Activated B cell treated with CpG ODN at 0.5 μM for 24 hours (primary cell): ENCODE measurements at regions not wholly inside any gene's neighbourhood (a gene's known extent, or its start where the extent isn't known, plus 50 kb on each side); places are given as distances from the start of the nearest gene placed in this dataset.

ENCODE experiments used
- ATAC-seq: fragments of 200-7000 bp; cut with Tn5 transposase; one replicate; pipeline ENCODE4 v1.10.0; 2021; ENCODE audit warnings: low read depth, mild to moderate bottlenecking, moderate library complexity
- CTCF ChIA-PET: fragments of 350-600 bp; sonication (Branson Sonifier 250); formaldehyde crosslinking; loops from one replicate; lab custom pipeline; 2021; ENCODE audit warnings: antibody characterized with exemption; lab: Charles Lee
- POLR2A ChIA-PET: fragments of 350-600 bp; sonication (Branson Sonifier 250); formaldehyde crosslinking; loops from one replicate; lab custom pipeline; 2021; ENCODE audit warnings: antibody characterized with exemption; lab: Charles Lee
- DNase-seq: peaks from one replicate; pipeline ENCODE4 v3.0.0; 2022
- H3K27ac Mint-ChIP-seq: one replicate; pipeline ENCODE4 v1.8.0; 2020; ENCODE audit warnings: mixed read lengths
- H3K27me3 Mint-ChIP-seq: one replicate; pipeline ENCODE4 v1.8.0; 2021; ENCODE audit warnings: mixed read lengths
- H3K36me3 Mint-ChIP-seq: one replicate; pipeline ENCODE4 v1.8.0; 2021; ENCODE audit warnings: low read depth, mixed read lengths
- H3K4me1 Mint-ChIP-seq: one replicate; pipeline ENCODE4 v1.8.0; 2021; ENCODE audit warnings: mixed read lengths
- H3K4me3 Mint-ChIP-seq: one replicate; pipeline ENCODE4 v1.8.0; 2020; ENCODE audit warnings: mild to moderate bottlenecking, mixed read lengths
- H3K9me3 Mint-ChIP-seq: one replicate; pipeline ENCODE4 v1.8.0; 2020; ENCODE audit warnings: mixed read lengths
- CTCF ChIP-seq: fragments of 200-600 bp; IDR thresholded peaks from one replicate; pipeline ENCODE4 v1.8.0; 2022; ENCODE audit warnings: antibody characterized with exemption, mild to moderate bottlenecking
- intact Hi-C: fragments of 100-400 bp; cut with micrococcal nuclease; formaldehyde crosslinking; loops from one replicate; pipeline ENCODE4 v1.15.1; 2024

DNA sequence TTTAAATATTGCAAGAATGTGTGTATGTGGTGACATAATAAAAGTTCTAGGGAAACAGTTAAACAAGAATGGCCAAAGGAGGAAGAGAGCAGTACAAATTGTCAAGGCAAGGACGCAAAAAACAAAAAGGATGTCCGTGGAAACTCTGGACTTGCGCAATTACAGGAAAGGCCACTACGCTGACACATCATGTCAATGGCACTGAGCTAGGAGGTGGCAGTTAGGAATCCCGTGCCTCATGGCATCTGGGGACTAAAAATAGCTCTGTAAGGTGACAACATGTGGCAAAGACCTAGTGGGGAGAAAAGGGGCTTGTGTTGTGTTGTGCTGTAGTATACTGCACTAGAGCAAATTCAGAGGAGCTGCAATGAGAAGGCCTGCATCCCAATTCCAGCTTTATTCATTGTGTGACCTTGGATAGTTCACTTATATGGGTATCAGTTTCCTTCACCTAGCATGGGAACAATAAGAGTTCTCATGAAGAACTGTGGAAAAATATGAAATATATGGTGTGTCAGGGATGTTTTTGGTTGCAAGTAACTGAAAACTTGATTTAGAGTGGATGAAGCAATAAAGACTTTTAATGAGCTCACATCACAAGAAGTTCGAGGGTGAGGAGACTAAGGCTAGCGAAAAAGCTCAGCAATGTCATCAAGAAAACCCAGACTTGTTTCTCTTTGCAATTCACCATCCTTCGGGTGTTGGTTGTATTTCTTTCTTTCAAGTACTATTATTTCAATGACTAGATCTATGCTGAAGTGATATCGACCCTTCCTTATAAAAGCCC, 124.1 kb upstream of the STC2 start:
- POLR2A ChIA-PET, result no interaction called here
- CTCF ChIA-PET, result interaction anchor here (1.3 kb wide), 1 partner anchor 120 kb away, joined by 4 read pairs; no protein-coding TSS in a partner anchor

DNA sequence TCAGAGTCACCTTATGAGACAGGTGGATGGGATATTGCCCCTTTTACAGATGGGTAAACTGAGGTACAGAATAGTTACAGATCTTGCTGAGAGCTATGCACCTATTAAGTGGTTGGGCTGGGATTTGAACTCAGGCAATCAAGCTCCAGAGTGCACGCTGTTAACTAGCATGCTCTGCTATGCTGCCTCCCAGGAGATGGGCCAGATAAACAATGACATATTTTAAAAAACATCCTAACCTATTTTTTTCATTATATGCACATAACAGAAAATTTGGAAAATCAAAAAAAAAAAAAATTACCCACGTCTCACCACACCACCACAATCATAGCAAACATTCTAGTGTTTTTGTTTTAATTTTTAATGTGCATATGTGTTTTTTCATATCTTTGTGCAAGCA, 123.4 kb upstream of the STC2 start:
- POLR2A ChIA-PET, result no interaction called here
- TF ChIP-seq CTCF, result no peak
- intact Hi-C loops, result no loop called here
- H3K4me3 Mint-ChIP-seq, result no peak overlapping the region
- no peak for ATAC-seq
- H3K27ac Mint-ChIP-seq, result no peak overlapping the region
- H3K9me3 Mint-ChIP-seq, result no peaks in the 10 kb centered on the region
- H3K4me1 Mint-ChIP-seq, result no peaks in the 10 kb centered on the region
- H3K27me3 Mint-ChIP-seq, result no peaks in the 10 kb centered on the region
- no peaks in the 10 kb centered on the region for H3K36me3 Mint-ChIP-seq
- CTCF ChIA-PET, result no interaction called here
- no peak for DNase-seq

More for the DNA sequence above, 124.1 kb upstream of the STC2 start:
- H3K4me1 Mint-ChIP-seq, result no peaks in the 10 kb centered on the region
- DNase-seq (no peak), ATAC-seq (no peak)
- no peaks in the 10 kb centered on the region for H3K9me3 Mint-ChIP-seq
- no peak for TF ChIP-seq CTCF
- no peak overlapping the region for H3K27ac Mint-ChIP-seq
- no peak overlapping the region for H3K4me3 Mint-ChIP-seq
- no peaks in the 10 kb centered on the region for H3K36me3 Mint-ChIP-seq
- intact Hi-C loops, result no loop called here
- no peaks in the 10 kb centered on the region for H3K27me3 Mint-ChIP-seq

GRCh38 chr5:173451031-173451430, 122.8 kb upstream of the STC2 start:
- CTCF ChIA-PET, result no interaction called here
- Mint-ChIP-seq H3K9me3 (no peaks in the 10 kb centered on the region), H3K27ac (no peak overlapping the region), H3K4me1 (no peaks in the 10 kb centered on the region), H3K36me3 (no peaks in the 10 kb centered on the region), H3K27me3 (no peaks in the 10 kb centered on the region), H3K4me3 (no peak overlapping the region)
- ATAC-seq, result no peak
- no peak for TF ChIP-seq CTCF
- POLR2A ChIA-PET, result no interaction called here
- intact Hi-C loops, result no loop called here
- no peak for DNase-seq

DNA sequence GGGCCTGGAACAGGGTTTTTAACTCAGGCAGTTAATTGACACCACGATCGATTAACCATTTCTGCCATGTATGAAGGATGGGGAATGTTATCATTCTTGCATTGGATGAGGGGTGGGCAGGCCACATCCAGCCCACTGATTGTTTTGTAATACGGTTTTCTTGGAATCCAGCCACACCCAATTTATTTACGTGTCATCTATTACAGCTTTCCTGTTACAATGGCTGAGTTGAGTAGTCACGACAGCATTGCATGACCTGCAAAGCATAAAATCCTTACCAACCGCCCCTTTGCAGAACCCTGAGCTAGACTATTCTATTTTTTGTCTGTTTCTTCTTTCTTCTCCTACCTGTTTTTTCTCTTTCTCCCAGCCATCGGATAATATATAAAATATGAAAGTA, 122.0 kb upstream of the STC2 start:
- Mint-ChIP-seq H3K4me3 (no peak overlapping the region), H3K9me3 (no peaks in the 10 kb centered on the region), H3K27ac (no peak overlapping the region), H3K36me3 (no peaks in the 10 kb centered on the region), H3K27me3 (no peaks in the 10 kb centered on the region), H3K4me1 (no peaks in the 10 kb centered on the region)
- DNase-seq (no peak), ATAC-seq (no peak)
- ChIA-PET POLR2A (no interaction called here), CTCF (no interaction called here)
- intact Hi-C loops, result no loop called here
- TF ChIP-seq CTCF, result no peak

DNA sequence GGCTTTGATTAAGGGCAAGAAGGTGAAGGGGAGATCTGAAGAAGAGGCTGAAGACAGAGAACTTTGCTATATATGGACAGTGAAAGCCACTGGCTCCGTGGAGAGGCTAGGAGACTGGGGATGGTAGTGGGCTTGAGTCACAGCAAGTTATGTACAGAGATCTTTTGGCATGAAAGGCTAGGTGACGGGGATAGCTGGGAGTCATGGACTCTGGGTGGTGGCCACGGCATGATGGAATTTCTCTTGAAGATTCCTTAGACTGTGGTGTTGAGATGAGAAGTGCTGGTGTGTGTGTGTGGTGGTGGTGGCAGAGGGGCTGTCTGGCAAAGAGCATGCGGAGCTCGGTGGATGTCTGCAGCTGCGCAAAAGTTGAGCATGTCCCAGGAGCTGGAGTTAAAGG, 120.6 kb upstream of the STC2 start:
- Mint-ChIP-seq H3K36me3 (no peaks in the 10 kb centered on the region), H3K4me3 (no peak overlapping the region), H3K27me3 (no peaks in the 10 kb centered on the region), H3K27ac (no peak overlapping the region), H3K4me1 (no peaks in the 10 kb centered on the region), H3K9me3 (no peaks in the 10 kb centered on the region)
- ATAC-seq (no peak), DNase-seq (no peak)
- intact Hi-C loops, result no loop called here
- TF ChIP-seq CTCF, result no peak
- ChIA-PET CTCF (no interaction called here), POLR2A (no interaction called here)
